Gastroesophageal sphincter (tissue), 4 donors: ENCODE measurements at regions not wholly inside any gene's neighbourhood (a gene's known extent, or its start where the extent isn't known, plus 50 kb on each side); places are given as distances from the start of the nearest gene placed in this dataset.

Experiments
- ATAC-seq: fragments of 150-250 bp; one replicate; pipeline ENCODE4 v1.9.1; 2016; ENCODE audit warnings: mild to moderate bottlenecking, moderate library complexity
- H3K27ac ChIP-seq, 4 donors: fragments of 200-600 bp; sonication (generic) in 3 of 4; 1 replicate in 3 of 4; 2 replicates in 1 of 4; pipeline ENCODE4 v1.5.1; 2016 to 2019
- H3K27me3 ChIP-seq: fragments of 200-600 bp; sonication (generic); one replicate; pipeline ENCODE4 v1.5.1; 2019
- H3K36me3 ChIP-seq, 2 donors: fragments of 200-600 bp; sonication (generic); one replicate each; pipeline ENCODE4 v1.5.1; 2019; ENCODE audit warnings: control low read depth in 1 of 2
- H3K4me1 ChIP-seq, 3 donors: fragments of 200-600 bp; sonication (generic); 1 replicate in 2 of 3; 2 replicates in 1 of 3; pipeline ENCODE4 v1.5.1; 2016 to 2019; ENCODE audit warnings: control low read depth in 2 of 3
- H3K4me3 ChIP-seq, 2 donors: fragments of 200-600 bp; sonication (generic); one replicate each; pipeline ENCODE4 v1.5.1; 2019; ENCODE audit warnings: mild to moderate bottlenecking in 1 of 2, moderate library complexity in 1 of 2
- H3K9me3 ChIP-seq, 3 donors: fragments of 200-600 bp; sonication (generic); one replicate each; pipeline ENCODE4 v1.5.1; 2017 to 2019; ENCODE audit warnings: control low read depth in 2 of 3
- CTCF ChIP-seq, 4 experiments: fragments of 200-600 bp in 2 of 4; fragments of 450-650 bp in 2 of 4; sonication (generic) in 1 of 4; IDR thresholded peaks; one replicate each; pipeline ENCODE4 v1.5.1; 2017 to 2019; ENCODE audit warnings: antibody characterized with exemption in 4 of 4, mild to moderate bottlenecking in 2 of 4, moderate library complexity in 2 of 4
- EP300 ChIP-seq: sonication (generic); formaldehyde crosslinking; IDR thresholded peaks from one replicate; pipeline ENCODE4 v1.6.1; 2017; ENCODE audit warnings: antibody characterized with exemption, mild to moderate bottlenecking
- POLR2A ChIP-seq, 2 donors: fragments of 450-650 bp; IDR thresholded peaks; one replicate each; pipeline ENCODE4 v1.6.1; 2017; ENCODE audit warnings: antibody characterized with exemption in 2 of 2, mild to moderate bottlenecking in 2 of 2, moderate library complexity in 1 of 2
- POLR2AphosphoS5 ChIP-seq: sonication (generic); formaldehyde crosslinking; IDR thresholded peaks from one replicate; pipeline ENCODE4 v1.6.1; 2017; ENCODE audit warnings: antibody characterized with exemption
- WGBS, 2 donors: methylation state at CpG; one replicate each; pipeline ENCODE4 v1.1.5; 2018; ENCODE audit warnings: low coverage in 1 of 2; 5-methylcytosine and 5-hydroxymethylcytosine counted together

- WGBS, 2 donors = 71 to 89% methylated on average over 6 to 7 of the region's 8 CpGs
- no peak for TF ChIP-seq POLR2AphosphoS5
- no peak for TF ChIP-seq POLR2A (IDR thresholded peaks at IDR 0.05)
- TF ChIP-seq CTCF (IDR thresholded peaks at IDR 0.05) = no peak
- TF ChIP-seq EP300 = no peak
Observed at GRCh38 chr6:106790935-106791334, 161.6 kb downstream of the QRSL1 start.

GRCh38 chr6:106790149-106790770 is 160.9 kb downstream of the QRSL1 start:
- TF ChIP-seq POLR2AphosphoS5 = no peak
- no peak for TF ChIP-seq EP300
- no peak for TF ChIP-seq CTCF (IDR thresholded peaks at IDR 0.05)
- Histone ChIP-seq H3K36me3 (no peaks in the 10 kb centered on the region), H3K27me3 (no peaks in the 10 kb centered on the region), H3K9me3 (no peaks in the 10 kb centered on the region), H3K27ac (no peak overlapping the region), H3K4me3 (no peak overlapping the region), H3K4me1 (no peaks in the 10 kb centered on the region)
- WGBS, 2 donors = 87 to 94% methylated on average over 7 to 8 of the region's 8 CpGs
- no peak for ATAC-seq

More at GRCh38 chr6:106790935-106791334, 161.6 kb downstream of the QRSL1 start:
- no peaks in the 10 kb centered on the region for H3K36me3 ChIP-seq
- ATAC-seq = no peak
- no peaks in the 10 kb centered on the region for H3K9me3 ChIP-seq
- H3K4me3 ChIP-seq = no peak overlapping the region
- H3K4me1 ChIP-seq = no peaks in the 10 kb centered on the region
- no peaks in the 10 kb centered on the region for H3K27me3 ChIP-seq
- H3K27ac ChIP-seq = no peak overlapping the region

GRCh38 chr6:106789428-106790148 is 160.2 kb downstream of the QRSL1 start:
- Histone ChIP-seq H3K9me3 (no peaks in the 10 kb centered on the region), H3K27ac (no peak overlapping the region), H3K4me1 (no peaks in the 10 kb centered on the region), H3K4me3 (no peak overlapping the region), H3K27me3 (no peaks in the 10 kb centered on the region), H3K36me3 (no peaks in the 10 kb centered on the region)
- no peak for ATAC-seq
- TF ChIP-seq EP300 (no peak), POLR2A (IDR thresholded peaks at IDR 0.05) (no peak), CTCF (IDR thresholded peaks at IDR 0.05) (no peak), POLR2AphosphoS5 (no peak)
- WGBS, 2 donors = 25 to 33% methylated on average over 1 of the region's 3 CpGs

GRCh38 chr6:106788761-106789160 is 159.4 kb downstream of the QRSL1 start:
- no peak overlapping the region for H3K27ac ChIP-seq
- no peaks in the 10 kb centered on the region for H3K4me1 ChIP-seq
- no peak for ATAC-seq
- no peaks in the 10 kb centered on the region for H3K9me3 ChIP-seq
- no peak overlapping the region for H3K4me3 ChIP-seq
- TF ChIP-seq POLR2AphosphoS5 (no peak), EP300 (no peak), CTCF (IDR thresholded peaks at IDR 0.05) (no peak), POLR2A (IDR thresholded peaks at IDR 0.05) (no peak)
- H3K27me3 ChIP-seq = no peaks in the 10 kb centered on the region
- H3K36me3 ChIP-seq = no peaks in the 10 kb centered on the region
- 50% methylated on average over 2 of the region's 2 CpGs; no CpG with 5 or more reads in 1 of the 2 donors for WGBS, 2 donors
